ENCODE measurements at regions not wholly inside any gene's neighbourhood (a gene's known extent, or its start where the extent isn't known, plus 50 kb on each side); places are given as distances from the start of the nearest gene placed in this dataset.

- no peak for TF ChIP-seq CTCF (IDR thresholded peaks at IDR 0.05; ENCODE audit: control insufficient read depth, extremely low read depth, insufficient read depth)
- H3K4me3 ChIP-seq (ENCODE audit: low read depth, low read length): no peak overlapping the region
- no peak for DNase-seq (ENCODE audit: low read depth)
Measured at GRCh38 chr4:178086320-178086719, 644.1 kb upstream of the AGA start.

GRCh38 chr4:178090640-178091411 lies 648.6 kb upstream of the AGA start:
- DNase-seq (ENCODE audit: low read depth): no peak
- H3K4me3 ChIP-seq (ENCODE audit: low read depth, low read length): no peak overlapping the region

GRCh38 chr4:178102139-178102538 lies 659.9 kb upstream of the AGA start:
- TF ChIP-seq CTCF (IDR thresholded peaks at IDR 0.05; ENCODE audit: control insufficient read depth, extremely low read depth, insufficient read depth): no peak
- no peak for DNase-seq (ENCODE audit: low read depth)

More at GRCh38 chr4:178090640-178091411, 648.6 kb upstream of the AGA start:
- TF ChIP-seq CTCF (IDR thresholded peaks at IDR 0.05; ENCODE audit: control insufficient read depth, extremely low read depth, insufficient read depth): no peak

GRCh38 chr4:178105242-178105641 lies 663.0 kb upstream of the AGA start:
- no peak for DNase-seq (ENCODE audit: low read depth)
- no peak for TF ChIP-seq CTCF (IDR thresholded peaks at IDR 0.05; ENCODE audit: control insufficient read depth, extremely low read depth, insufficient read depth)
- no peak overlapping the region for H3K4me3 ChIP-seq (ENCODE audit: low read depth, low read length)

More at GRCh38 chr4:178102139-178102538, 659.9 kb upstream of the AGA start:
- H3K4me3 ChIP-seq (ENCODE audit: low read depth, low read length): no peak overlapping the region

GRCh38 chr4:178136736-178137345 lies 694.6 kb upstream of the AGA start:
- no peak for DNase-seq (ENCODE audit: low read depth)
- TF ChIP-seq CTCF (IDR thresholded peaks at IDR 0.05; ENCODE audit: control insufficient read depth, extremely low read depth, insufficient read depth): no peak
- H3K4me3 ChIP-seq (ENCODE audit: low read depth, low read length): no peak overlapping the region

- no peak overlapping the region for H3K4me3 ChIP-seq (ENCODE audit: low read depth, low read length)
- TF ChIP-seq CTCF (IDR thresholded peaks at IDR 0.05; ENCODE audit: control insufficient read depth, extremely low read depth, insufficient read depth): no peak
Measured at GRCh38 chr4:178137732-178138471, 695.7 kb upstream of the AGA start.

More at GRCh38 chr4:178137732-178138471, 695.7 kb upstream of the AGA start:
- DNase-seq (ENCODE audit: low read depth): no peak

Data from LNCaP clone FGC (cell line).